ENCODE measurements at regions not wholly inside any gene's neighbourhood (a gene's known extent, or its start where the extent isn't known, plus 50 kb on each side); places are given as distances from the start of the nearest gene placed in this dataset.

- TF ChIP-seq CTCF (conservative IDR thresholded peaks at IDR 0.05) (no peak), ZFX (IDR thresholded peaks at IDR 0.05) (no peak)
Observed at GRCh38 chr6:71031912-71032311, 75.1 kb upstream of the B3GAT2 start.
